ENCODE measurements at regions not wholly inside any gene's neighbourhood (a gene's known extent, or its start where the extent isn't known, plus 50 kb on each side); places are given as distances from the start of the nearest gene placed in this dataset.

DNA sequence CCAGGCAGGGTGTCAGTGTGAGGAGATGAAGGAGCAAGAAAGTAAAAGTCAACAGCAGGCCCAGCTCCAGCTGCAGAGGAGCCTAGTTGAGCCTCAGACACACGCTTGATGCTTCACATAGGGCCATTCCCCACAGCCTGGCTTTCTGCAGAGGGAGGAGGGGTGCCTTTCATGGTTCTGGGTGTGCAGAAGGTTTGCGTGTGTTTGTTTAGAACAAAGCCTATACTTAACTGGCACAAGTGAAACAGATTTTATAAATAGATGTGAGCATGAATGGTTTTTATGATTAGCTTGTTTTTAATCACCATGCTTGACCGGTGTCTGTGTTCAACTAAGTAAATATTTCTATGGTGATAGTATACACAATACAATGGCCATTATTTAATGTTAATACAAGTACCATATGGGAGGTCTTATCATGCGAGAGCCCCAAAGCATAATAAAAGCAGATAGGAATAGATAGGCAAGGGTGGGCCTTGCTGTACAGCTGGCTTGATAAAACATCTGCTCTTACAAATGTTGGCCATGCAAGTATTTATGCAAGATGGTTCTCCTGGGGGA, 290.2 kb downstream of the ETS1 start:
- BruUV-seq (replicated peaks), result no TSS peak
- no peak overlapping the region for H2AFZ ChIP-seq (ENCODE audit: low read depth, low read length)
- dilution Hi-C loops (cut with MboI; ENCODE audit: extremely low pct_ligation_motif_present, low sequenced_read_pairs) (no loop called here), intact Hi-C loops (cut with micrococcal nuclease) (loop anchor here (10.0 kb wide), 1 partner anchor 458 kb away; no protein-coding TSS in a partner anchor)
- no peaks in the 10 kb centered on the region for H3K36me3 ChIP-seq (ENCODE audit: control insufficient read depth in 2 of 2, extremely low read depth in 1 of 2, insufficient read depth in 2 of 2, low read length in 2 of 2)
- no peaks in the 10 kb centered on the region for H3K79me2 ChIP-seq (ENCODE audit: control insufficient read depth, insufficient read depth, low read length)
- no peak overlapping the region for H3K27ac ChIP-seq (ENCODE audit: insufficient read depth, low read depth, low read length)
- no peaks in the 10 kb centered on the region for H4K20me1 ChIP-seq (replicated peaks; ENCODE audit: control insufficient read depth, extremely low read depth, insufficient read depth, low read length)
- no peaks in the 10 kb centered on the region for H3K9me3 ChIP-seq (replicated peaks; ENCODE audit: control insufficient read depth, insufficient read depth, low read length)
- CTCF ChIA-PET, result no interaction called here
- no peaks in the 10 kb centered on the region for H3K9me1 ChIP-seq (replicated peaks; ENCODE audit: control insufficient read depth, extremely low read depth, insufficient read depth, low read length)
- POLR2A ChIA-PET, result no interaction called here
- no peak for TF ChIP-seq MYC (IDR thresholded peaks at IDR 0.05; ENCODE audit: low read depth, low read length)
- TF ChIP-seq, protein P1, sequence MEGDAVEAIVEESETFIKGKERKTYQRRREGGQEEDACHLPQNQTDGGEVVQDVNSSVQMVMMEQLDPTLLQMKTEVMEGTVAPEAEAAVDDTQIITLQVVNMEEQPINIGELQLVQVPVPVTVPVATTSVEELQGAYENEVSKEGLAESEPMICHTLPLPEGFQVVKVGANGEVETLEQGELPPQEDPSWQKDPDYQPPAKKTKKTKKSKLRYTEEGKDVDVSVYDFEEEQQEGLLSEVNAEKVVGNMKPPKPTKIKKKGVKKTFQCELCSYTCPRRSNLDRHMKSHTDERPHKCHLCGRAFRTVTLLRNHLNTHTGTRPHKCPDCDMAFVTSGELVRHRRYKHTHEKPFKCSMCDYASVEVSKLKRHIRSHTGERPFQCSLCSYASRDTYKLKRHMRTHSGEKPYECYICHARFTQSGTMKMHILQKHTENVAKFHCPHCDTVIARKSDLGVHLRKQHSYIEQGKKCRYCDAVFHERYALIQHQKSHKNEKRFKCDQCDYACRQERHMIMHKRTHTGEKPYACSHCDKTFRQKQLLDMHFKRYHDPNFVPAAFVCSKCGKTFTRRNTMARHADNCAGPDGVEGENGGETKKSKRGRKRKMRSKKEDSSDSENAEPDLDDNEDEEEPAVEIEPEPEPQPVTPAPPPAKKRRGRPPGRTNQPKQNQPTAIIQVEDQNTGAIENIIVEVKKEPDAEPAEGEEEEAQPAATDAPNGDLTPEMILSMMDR (IDR thresholded peaks at IDR 0.05; ENCODE audit: extremely low read depth in 1 of 2, insufficient read depth in 1 of 2, low read depth in 1 of 2, low read length in 2 of 2), result no peak
- no peak for TF ChIP-seq JUN (IDR thresholded peaks at IDR 0.05; ENCODE audit: borderline replicate concordance, insufficient read depth, insufficient read length, low read depth)
- no peak for TF ChIP-seq EZH2 (IDR thresholded peaks at IDR 0.05; ENCODE audit: borderline replicate concordance, low read depth, low read length, severe bottlenecking)
- no peaks in the 10 kb centered on the region for H3K27me3 ChIP-seq (ENCODE audit: control insufficient read depth in 2 of 2, insufficient read depth in 2 of 2, low read length in 2 of 2)
- no peak overlapping the region for H3K4me2 ChIP-seq (ENCODE audit: insufficient read depth, low read length)
- no peak for DNase-seq (ENCODE audit: low read depth, low spot score)
- FAIRE-seq, result no peak
- H3K4me1 ChIP-seq (ENCODE audit: control insufficient read depth, extremely low read depth, insufficient read depth, low read length), result no peaks in the 10 kb centered on the region
- H3K4me3 ChIP-seq (replicated peaks in 1 of 3; ENCODE audit: insufficient read depth in 1 of 3, low read depth in 1 of 3, low read length in 3 of 3), result no peak overlapping the region
- H3K9ac ChIP-seq (replicated peaks; ENCODE audit: extremely low read depth, insufficient read depth, low read length), result no peak overlapping the region

DNA sequence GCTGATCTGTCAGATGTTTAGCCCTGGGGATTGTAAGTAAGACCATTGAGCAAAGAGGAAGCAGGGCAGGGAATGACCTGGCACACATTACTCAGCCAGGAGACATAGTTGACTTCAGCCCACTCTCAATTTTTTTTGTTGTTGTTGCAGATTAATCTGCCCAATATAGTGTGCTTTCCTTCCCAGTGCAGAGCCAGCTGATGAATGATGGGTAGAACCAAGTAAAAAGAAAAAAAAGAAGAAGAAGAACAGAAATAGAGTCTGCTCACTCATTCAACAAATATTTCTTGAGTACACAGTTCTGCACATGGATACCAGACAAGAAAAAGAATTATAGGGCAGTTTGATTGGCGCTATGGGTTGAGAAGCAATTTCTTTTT, 292.7 kb downstream of the ETS1 start:
- DNase-seq (ENCODE audit: low read depth, low spot score) (peak; percentile 37), FAIRE-seq (no peak)
- CTCF ChIA-PET, result interaction anchor here (1.4 to 2.2 kb wide), 4 partner anchors 8 to 338 kb away, joined by 3 to 10 read pairs (median 4); no protein-coding TSS in a partner anchor
- intact Hi-C loops (cut with micrococcal nuclease), result loop anchor here (5.0 to 10.0 kb wide), 2 partner anchors 460 to 553 kb away; no protein-coding TSS in a partner anchor
- no TSS peak for BruUV-seq (replicated peaks)
- Histone ChIP-seq H3K4me2 (ENCODE audit: insufficient read depth, low read length) (no peak overlapping the region), H3K9me3 (replicated peaks; ENCODE audit: control insufficient read depth, insufficient read depth, low read length) (no peaks in the 10 kb centered on the region), H3K27ac (ENCODE audit: insufficient read depth, low read depth, low read length) (no peak overlapping the region), H3K9ac (replicated peaks; ENCODE audit: extremely low read depth, insufficient read depth, low read length) (no peak overlapping the region), H4K20me1 (replicated peaks; ENCODE audit: control insufficient read depth, extremely low read depth, insufficient read depth, low read length) (no peaks in the 10 kb centered on the region), H3K9me1 (replicated peaks; ENCODE audit: control insufficient read depth, extremely low read depth, insufficient read depth, low read length) (no peaks in the 10 kb centered on the region), H3K36me3 (ENCODE audit: control insufficient read depth in 2 of 2, extremely low read depth in 1 of 2, insufficient read depth in 2 of 2, low read length in 2 of 2) (no peaks in the 10 kb centered on the region), H3K4me1 (ENCODE audit: control insufficient read depth, extremely low read depth, insufficient read depth, low read length) (no peaks in the 10 kb centered on the region), H2AFZ (ENCODE audit: low read depth, low read length) (no peak overlapping the region), H3K79me2 (ENCODE audit: control insufficient read depth, insufficient read depth, low read length) (no peaks in the 10 kb centered on the region), H3K27me3 (ENCODE audit: control insufficient read depth in 2 of 2, insufficient read depth in 2 of 2, low read length in 2 of 2) (no peaks in the 10 kb centered on the region), H3K4me3 (replicated peaks in 1 of 3; ENCODE audit: insufficient read depth in 1 of 3, low read depth in 1 of 3, low read length in 3 of 3) (no peak overlapping the region)
- dilution Hi-C loops (cut with MboI; ENCODE audit: extremely low pct_ligation_motif_present, low sequenced_read_pairs), result no loop called here
- POLR2A ChIA-PET, result no interaction called here
- TF ChIP-seq EZH2 (IDR thresholded peaks at IDR 0.05; ENCODE audit: borderline replicate concordance, low read depth, low read length, severe bottlenecking) (no peak), GATA2 (IDR thresholded peaks at IDR 0.05; ENCODE audit: insufficient read depth, insufficient read length, low read depth, low read length) (no peak), POLR2A (IDR thresholded peaks at IDR 0.05; ENCODE audit: low read depth, low read length) (no peak), FOS (IDR thresholded peaks at IDR 0.05; ENCODE audit: borderline replicate concordance, insufficient read depth, low read length) (no peak), MYC (IDR thresholded peaks at IDR 0.05; ENCODE audit: low read depth, low read length) (no peak), JUN (IDR thresholded peaks at IDR 0.05; ENCODE audit: borderline replicate concordance, insufficient read depth, insufficient read length, low read depth) (no peak)
- TF ChIP-seq, protein P2, sequence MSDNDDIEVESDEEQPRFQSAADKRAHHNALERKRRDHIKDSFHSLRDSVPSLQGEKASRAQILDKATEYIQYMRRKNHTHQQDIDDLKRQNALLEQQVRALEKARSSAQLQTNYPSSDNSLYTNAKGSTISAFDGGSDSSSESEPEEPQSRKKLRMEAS (IDR thresholded peaks at IDR 0.05; ENCODE audit: insufficient read depth, insufficient read length), result no peak

Data from endothelial cell of umbilical vein (primary cell).